H9 (cell line): ENCODE measurements at regions not wholly inside any gene's neighbourhood (a gene's known extent, or its start where the extent isn't known, plus 50 kb on each side); places are given as distances from the start of the nearest gene placed in this dataset.

Experiments used
- DNase-seq: peaks from one replicate; pipeline ENCODE4 v3.0.0-alpha.2; 2017
- H2AFZ ChIP-seq: one replicate; pipeline ENCODE4 v1.6.1; 2013; ENCODE audit warnings: mild to moderate bottlenecking, low read length, control low read depth, moderate library complexity
- H2AK5ac ChIP-seq: 2 replicates; pipeline ENCODE4 v1.6.1; 2013; ENCODE audit warnings: low read length, control low read depth, mixed read lengths; ENCODE audit not compliant: insufficient read length
- H2BK120ac ChIP-seq: one replicate; pipeline ENCODE4 v1.6.1; 2013; ENCODE audit warnings: low read depth, mild to moderate bottlenecking, low read length, control low read depth, inconsistent platforms; ENCODE audit not compliant: poor library complexity, severe bottlenecking
- H2BK12ac ChIP-seq: 2 replicates; pipeline ENCODE4 v1.6.1; 2013; ENCODE audit warnings: low read length, control low read depth, mixed read lengths, low read depth; ENCODE audit not compliant: insufficient read length
- H2BK15ac ChIP-seq: 2 replicates; pipeline ENCODE4 v1.6.1; 2013; ENCODE audit warnings: low read depth, low read length, control low read depth
- H2BK20ac ChIP-seq: one replicate; pipeline ENCODE4 v1.6.1; 2013; ENCODE audit warnings: low read depth, mild to moderate bottlenecking, low read length, control low read depth, inconsistent platforms; ENCODE audit not compliant: poor library complexity, severe bottlenecking
- H2BK5ac ChIP-seq: 2 replicates; pipeline ENCODE4 v1.6.1; 2013; ENCODE audit warnings: low read length, control low read depth, mixed read lengths; ENCODE audit not compliant: insufficient read length
- H3K14ac ChIP-seq: 2 replicates; pipeline ENCODE4 v1.6.1; 2013; ENCODE audit warnings: low read length, control low read depth; ENCODE audit not compliant: insufficient read depth
- H3K18ac ChIP-seq: 2 replicates; pipeline ENCODE4 v1.6.1; 2013; ENCODE audit warnings: low read depth, mild to moderate bottlenecking, mixed read lengths, low read length, control low read depth; ENCODE audit not compliant: insufficient read length
- H3K23ac ChIP-seq: 2 replicates; pipeline ENCODE4 v1.6.1; 2013; ENCODE audit warnings: low read length, control low read depth, mixed read lengths, low read depth; ENCODE audit not compliant: insufficient read length
- H3K23me2 ChIP-seq: 2 replicates; pipeline ENCODE4 v1.6.1; 2013; ENCODE audit warnings: low read depth, mild to moderate bottlenecking, mixed read lengths, low read length, control low read depth; ENCODE audit not compliant: insufficient read length, poor library complexity, severe bottlenecking
- H3K27ac ChIP-seq: 2 replicates; pipeline ENCODE4 v1.5.1; 2013; ENCODE audit warnings: low read length, control low read depth, mixed read lengths, low read depth; ENCODE audit not compliant: insufficient read length
- H3K27me3 ChIP-seq: 2 replicates; pipeline ENCODE4 v1.6.1; 2013; ENCODE audit warnings: low read length, control low read depth, inconsistent platforms; ENCODE audit not compliant: insufficient read depth
- H3K4ac ChIP-seq: 2 replicates; pipeline ENCODE4 v1.6.1; 2013; ENCODE audit warnings: low read depth, mild to moderate bottlenecking, control low read depth, inconsistent platforms, low read length, moderate library complexity
- H3K4me1 ChIP-seq: 2 replicates; pipeline ENCODE4 v1.6.1; 2013; ENCODE audit warnings: low read length, control low read depth, inconsistent platforms; ENCODE audit not compliant: insufficient read depth
- H3K4me2 ChIP-seq: 2 replicates; pipeline ENCODE4 v1.6.1; 2013; ENCODE audit warnings: low read length, control low read depth, mixed read lengths; ENCODE audit not compliant: insufficient read length, insufficient read depth
- H3K56ac ChIP-seq: 2 replicates; pipeline ENCODE4 v1.6.1; 2013; ENCODE audit warnings: low read depth, mild to moderate bottlenecking, mixed read lengths, low read length, control low read depth; ENCODE audit not compliant: insufficient read length
- H3K79me1 ChIP-seq: 2 replicates; pipeline ENCODE4 v1.6.1; 2013; ENCODE audit warnings: low read depth, mild to moderate bottlenecking, moderate library complexity, low read length, control low read depth, inconsistent platforms; ENCODE audit not compliant: insufficient read depth, poor library complexity, severe bottlenecking
- H3K79me2 ChIP-seq: 2 replicates; pipeline ENCODE4 v1.6.1; 2013; ENCODE audit warnings: low read length, control low read depth, inconsistent platforms; ENCODE audit not compliant: insufficient read depth
- H3K9ac ChIP-seq: 2 replicates; pipeline ENCODE4 v1.6.1; 2013; ENCODE audit warnings: low read length, control low read depth, mixed read lengths; ENCODE audit not compliant: insufficient read length; ENCODE audit errors: extremely low read depth
- H3K9me3 ChIP-seq: one replicate; pipeline ENCODE4 v1.6.1; 2013; ENCODE audit warnings: low read depth, low read length, inconsistent platforms; ENCODE audit not compliant: control insufficient read depth
- H3T11ph ChIP-seq: one replicate; pipeline ENCODE4 v1.6.1; 2013; ENCODE audit warnings: mild to moderate bottlenecking, low read length, control low read depth, inconsistent platforms
- H4K20me1 ChIP-seq: one replicate; pipeline ENCODE4 v1.6.1; 2013; ENCODE audit not compliant: control insufficient read depth, insufficient read length, insufficient read depth
- H4K5ac ChIP-seq: 2 replicates; pipeline ENCODE4 v1.6.1; 2013; ENCODE audit warnings: low read depth, mild to moderate bottlenecking, mixed read lengths, low read length, control low read depth; ENCODE audit not compliant: insufficient read length
- H4K8ac ChIP-seq: replicated peaks from 2 replicates; pipeline ENCODE4 v1.6.1; 2013; ENCODE audit warnings: low read length, control low read depth, mixed read lengths, low read depth; ENCODE audit not compliant: insufficient read length
- H4K91ac ChIP-seq: 2 replicates; pipeline ENCODE4 v1.6.1; 2013; ENCODE audit warnings: low read depth, mild to moderate bottlenecking, moderate library complexity, mixed read lengths, low read length, control low read depth; ENCODE audit not compliant: insufficient read length
- H3K27ac Mint-ChIP-seq, 3 experiments: 2 replicates in 2 of 3; 3 replicates in 1 of 3; pipeline ENCODE4 v1.8.0; 2020 to 2021; ENCODE audit warnings: mixed read lengths in 3 of 3, mild to moderate bottlenecking in 1 of 3, moderate library complexity in 1 of 3
- H3K27me3 Mint-ChIP-seq: 2 replicates; pipeline ENCODE4 v1.8.0; 2021; ENCODE audit warnings: low read depth, mild to moderate bottlenecking, moderate library complexity, mixed read lengths
- H3K36me3 Mint-ChIP-seq, 3 experiments: 2 replicates in 2 of 3; 3 replicates in 1 of 3; pipeline ENCODE4 v1.8.0; 2020 to 2021; ENCODE audit warnings: low read depth in 3 of 3, mixed read lengths in 3 of 3; ENCODE audit not compliant: insufficient read depth in 1 of 3
- H3K4me1 Mint-ChIP-seq, 2 experiments: 2 replicates each; pipeline ENCODE4 v1.8.0; 2020; ENCODE audit warnings: mixed read lengths in 2 of 2
- H3K4me3 Mint-ChIP-seq, 2 experiments: 2 replicates in 1 of 2; 3 replicates in 1 of 2; pipeline ENCODE4 v1.8.0; 2020 to 2021; ENCODE audit warnings: mild to moderate bottlenecking in 2 of 2, mixed read lengths in 2 of 2, moderate library complexity in 1 of 2
- H3K9me3 Mint-ChIP-seq, 2 experiments: 2 replicates in 1 of 2; 3 replicates in 1 of 2; pipeline ENCODE4 v1.8.0; 2020; ENCODE audit warnings: mild to moderate bottlenecking in 2 of 2, mixed read lengths in 2 of 2, moderate library complexity in 1 of 2
- CTCF ChIP-seq: fragments of 200-600 bp; sonication (generic); conservative IDR thresholded peaks from 3 replicates; pipeline ENCODE4 v1.8.0; 2021; ENCODE audit warnings: antibody characterized with exemption, mild to moderate bottlenecking
- whole genome bisulfite sequencing: extraction: QIAGEN DNeasy Blood & Tissue Kit; methylation state at CpG from one replicate; pipeline ENCODE4 v1.1.7; 2013; ENCODE audit warnings: missing lambda C conversion rate, low lambda C conversion rate, mixed read lengths; ENCODE audit not compliant: insufficient read length; ENCODE audit errors: extremely low coverage; 5-methylcytosine and 5-hydroxymethylcytosine counted together

DNA sequence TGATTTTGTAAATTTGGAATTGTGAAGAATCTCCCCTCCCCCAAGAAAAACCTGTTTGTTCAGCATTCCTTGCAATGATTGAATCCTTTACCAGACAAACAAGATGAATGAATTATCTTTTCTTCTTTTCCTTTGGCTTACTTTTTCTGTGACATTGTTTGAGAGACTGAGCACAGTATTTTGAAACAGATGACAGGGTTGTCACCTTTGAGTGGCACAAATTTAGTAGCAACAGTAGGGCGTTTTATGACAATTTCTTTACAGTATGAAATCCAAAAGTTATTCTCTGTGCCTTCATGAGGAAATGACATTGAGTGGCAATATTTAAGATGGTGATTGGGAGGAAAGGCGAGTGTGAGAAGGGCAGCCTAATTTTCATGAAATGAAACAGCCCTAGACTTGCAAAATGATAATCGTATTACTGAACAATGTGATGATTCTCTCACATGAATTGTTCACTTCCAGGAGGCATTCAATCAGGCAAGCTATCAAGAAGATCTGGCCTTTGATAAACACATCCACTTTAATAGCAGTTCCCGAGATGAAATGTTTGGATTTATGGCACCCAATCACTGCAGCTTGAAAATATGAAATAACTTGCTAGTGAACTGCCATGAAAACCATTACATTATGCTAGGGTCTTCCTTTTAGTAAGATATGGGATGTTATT lies 68.6 kb upstream of the SCEL start:
- H3K23ac ChIP-seq = no peak overlapping the region
- no peaks in the 10 kb centered on the region for H3K4me1 ChIP-seq
- no peak overlapping the region for H2BK5ac ChIP-seq
- no peak overlapping the region for H4K91ac ChIP-seq
- H3K27me3 ChIP-seq = no peaks in the 10 kb centered on the region
- no peak for TF ChIP-seq CTCF
- H3K9me3 ChIP-seq = no peaks in the 10 kb centered on the region
- no peaks in the 10 kb centered on the region for H3K23me2 ChIP-seq
- H4K8ac ChIP-seq = no peak overlapping the region
- WGBS = no CpG with 5 or more reads among the region's 4 CpGs
- no peak overlapping the region for H2BK15ac ChIP-seq
- no peaks in the 10 kb centered on the region for H3K4me1 Mint-ChIP-seq
- no peak overlapping the region for H3K27ac ChIP-seq
- no peak overlapping the region for H3T11ph ChIP-seq
- no peak overlapping the region for H2BK120ac ChIP-seq
- no peak overlapping the region for H3K4me3 Mint-ChIP-seq
- no peaks in the 10 kb centered on the region for H3K79me2 ChIP-seq
- no peak overlapping the region for H2AK5ac ChIP-seq
- no peaks in the 10 kb centered on the region for H4K20me1 ChIP-seq
- H3K4me2 ChIP-seq = no peak overlapping the region
- no peaks in the 10 kb centered on the region; the same call in 1 of the 2 replicates for H3K27me3 Mint-ChIP-seq
- H3K36me3 Mint-ChIP-seq = no peaks in the 10 kb centered on the region
- H3K9ac ChIP-seq = no peak overlapping the region
- no peaks in the 10 kb centered on the region for H3K79me1 ChIP-seq
- no peak overlapping the region for H3K27ac Mint-ChIP-seq
- H3K18ac ChIP-seq = no peak overlapping the region
- no peak overlapping the region for H2BK12ac ChIP-seq
- no peaks in the 10 kb centered on the region for H3K9me3 Mint-ChIP-seq
- no peak overlapping the region for H4K5ac ChIP-seq
- DNase-seq = no peak
- no peak overlapping the region for H3K14ac ChIP-seq
- H2AFZ ChIP-seq = no peak overlapping the region
- H3K56ac ChIP-seq = no peak overlapping the region
- H2BK20ac ChIP-seq = no peak overlapping the region
- H3K4ac ChIP-seq = no peak overlapping the region
